ENCODE measurements at regions not wholly inside any gene's neighbourhood (a gene's known extent, or its start where the extent isn't known, plus 50 kb on each side); places are given as distances from the start of the nearest gene placed in this dataset.

GRCh38 chr11:88402192-88402715, 64.7 kb upstream of the CTSC start:
- TF ChIP-seq CTCF (conservative IDR thresholded peaks at IDR 0.05; ENCODE audit: low read length) (no peak), EZH2phosphoT487 (IDR thresholded peaks at IDR 0.05; ENCODE audit: borderline replicate concordance) (no peak)

Measured in Loucy (cell line).